SH-SY5Y (cell line): ENCODE measurements at regions not wholly inside any gene's neighbourhood (a gene's known extent, or its start where the extent isn't known, plus 50 kb on each side); places are given as distances from the start of the nearest gene placed in this dataset.

Source experiments
- GATA2 ChIP-seq: IDR thresholded peaks from 2 replicates; pipeline ENCODE4 v1.6.1; 2011; ENCODE audit warnings: mild to moderate bottlenecking, low read depth, low read length
- GATA3 ChIP-seq: IDR thresholded peaks from 2 replicates; pipeline ENCODE4 v1.6.1; 2011; ENCODE audit warnings: low read depth, mild to moderate bottlenecking, low read length, moderate library complexity

DNA sequence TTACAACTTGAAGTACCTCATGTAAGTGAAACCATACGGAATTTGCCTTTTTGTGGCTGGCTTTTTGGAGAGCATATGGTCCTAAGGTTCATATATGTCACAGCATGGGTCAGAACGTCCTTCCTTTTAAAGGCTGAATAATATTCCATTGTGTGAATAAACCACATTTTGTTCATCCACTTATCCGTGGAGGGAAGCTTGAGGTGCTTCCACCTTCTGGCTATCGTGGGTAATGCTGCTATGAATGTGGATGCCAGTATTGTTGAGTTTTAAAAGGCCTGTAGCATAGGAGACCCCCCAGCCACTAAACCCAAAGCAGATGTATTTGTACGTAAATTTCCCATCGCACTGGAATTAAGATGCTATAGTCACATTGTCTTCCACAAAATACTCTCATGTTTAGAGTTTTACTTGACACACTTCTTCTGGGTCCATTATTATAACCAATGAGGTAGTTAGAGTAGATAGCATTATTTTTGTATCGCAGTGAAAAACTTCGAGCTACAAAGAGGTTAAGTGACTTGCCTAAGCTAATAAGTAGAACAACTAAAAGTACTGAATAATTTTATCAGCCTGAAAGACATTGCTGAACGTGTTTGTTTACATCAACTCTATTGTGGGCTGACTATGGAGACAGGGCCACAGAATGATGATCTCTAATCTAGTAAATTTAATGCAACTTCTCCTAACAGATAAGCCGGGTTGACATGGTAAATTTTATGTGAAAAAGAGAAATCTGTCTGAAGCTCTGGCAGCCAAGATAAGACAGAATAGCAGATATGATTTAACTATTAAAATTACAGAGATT lies 183.0 kb upstream of the CTBP2 start:
- TF ChIP-seq GATA2 (peak; percentile 41; the same call in 1 of the 2 replicates), GATA3 (peak; percentile 36; the same call in 1 of the 2 replicates)
